SK-N-SH (cell line): ENCODE measurements at regions not wholly inside any gene's neighbourhood (a gene's known extent, or its start where the extent isn't known, plus 50 kb on each side); places are given as distances from the start of the nearest gene placed in this dataset.

Experiments
- CTCF ChIA-PET: fragments of 300-600, 350-600 bp; formaldehyde crosslinking; extraction: SDS; loops from one replicate; lab custom pipeline; 2021; lab: Yijun Ruan, JAX
- POLR2A ChIA-PET: fragments of 350-600 bp; sonication (Branson Sonifier 250); formaldehyde crosslinking; extraction: SDS; loops from one replicate; lab custom pipeline; 2020; ENCODE audit warnings: antibody characterized with exemption, inconsistent platforms; lab: Yijun Ruan, JAX
- DNase-seq: peaks from one replicate; pipeline ENCODE4 v3.0.0; 2012
- H2AFZ ChIP-seq: fragments of 200-600 bp; sonication (generic); 2 replicates; pipeline ENCODE4 v1.8.1; 2016; ENCODE audit warnings: antibody characterized with exemption, mild to moderate bottlenecking, low read depth
- H3F3A ChIP-seq: fragments of 200-600 bp; sonication (generic); replicated peaks from 2 replicates; pipeline ENCODE3; 2016; ENCODE audit warnings: antibody characterized with exemption, mild to moderate bottlenecking; ENCODE audit not compliant: insufficient read depth
- H3K27ac ChIP-seq, 2 experiments: fragments of 200-500 bp in 1 of 2; fragments of 200-600 bp in 1 of 2; sonication (Bioruptor generic) in 1 of 2; sonication (generic), shearing (Covaris generic) in 1 of 2; 2 replicates each; pipeline versions ENCODE4 v1.5.1 to v1.6.1; 2014 to 2016; ENCODE audit warnings: low read depth in 2 of 2, inconsistent platforms in 1 of 2, low read length in 1 of 2, mild to moderate bottlenecking in 1 of 2, mixed read lengths in 1 of 2
- H3K27me3 ChIP-seq: fragments of 200-600 bp; sonication (generic), shearing (Covaris generic); 2 replicates; pipeline ENCODE4 v1.6.1; 2016; ENCODE audit warnings: mixed run types; ENCODE audit not compliant: insufficient read depth
- H3K36me3 ChIP-seq, 2 experiments: fragments of 200-500 bp in 1 of 2; fragments of 200-600 bp in 1 of 2; sonication (Bioruptor generic) in 1 of 2; sonication (generic) in 1 of 2; replicated peaks in 1 of 2; 2 replicates each; pipeline versions ENCODE3 to v1.5.1; 2014 to 2016; ENCODE audit warnings: low read length in 1 of 2, mild to moderate bottlenecking in 1 of 2; ENCODE audit not compliant: insufficient read depth in 2 of 2, control insufficient read depth in 1 of 2
- H3K4me1 ChIP-seq, 2 experiments: fragments of 200-500 bp in 1 of 2; fragments of 200-600 bp in 1 of 2; sonication (Bioruptor generic) in 1 of 2; sonication (generic), shearing (Covaris generic) in 1 of 2; 2 replicates each; pipeline versions ENCODE4 v1.5.1 to v1.6.1; 2014 to 2016; ENCODE audit warnings: low read depth in 1 of 2, low read length in 1 of 2, mixed run types in 1 of 2; ENCODE audit not compliant: insufficient read depth in 2 of 2, control insufficient read depth in 1 of 2
- H3K4me2 ChIP-seq: fragments of 200-600 bp; sonication (generic), shearing (Covaris generic); 2 replicates; pipeline ENCODE4 v1.6.1; 2017; ENCODE audit warnings: mixed run types
- H3K4me3 ChIP-seq, 2 experiments: fragments of 200-500 bp in 1 of 2; fragments of 200-600 bp in 1 of 2; sonication (Bioruptor generic) in 1 of 2; sonication (generic), shearing (Covaris generic) in 1 of 2; 2 replicates each; pipeline versions ENCODE4 v1.5.1 to v1.8.1; 2014 to 2016; ENCODE audit warnings: low read depth in 2 of 2, inconsistent platforms in 1 of 2, low read length in 1 of 2, mild to moderate bottlenecking in 1 of 2, mixed read lengths in 1 of 2, moderate library complexity in 1 of 2
- H3K79me2 ChIP-seq: fragments of 200-600 bp; sonication (generic); 2 replicates; pipeline ENCODE4 v1.8.1; 2017; ENCODE audit warnings: mild to moderate bottlenecking; ENCODE audit not compliant: insufficient read depth
- H3K9ac ChIP-seq: fragments of 200-600 bp; sonication (generic); 2 replicates; pipeline ENCODE4 v1.6.1; 2017; ENCODE audit warnings: mixed run types
- H3K9me2 ChIP-seq: fragments of 200-600 bp; sonication (generic); 2 replicates; pipeline ENCODE4 v1.6.1; 2017; ENCODE audit warnings: mixed run types
- H3K9me3 ChIP-seq: fragments of 200-600 bp; sonication (generic); 2 replicates; pipeline ENCODE4 v1.6.1; 2017; ENCODE audit warnings: mixed run types, mild to moderate bottlenecking, moderate library complexity
- H4K20me1 ChIP-seq: fragments of 200-600 bp; sonication (generic); 2 replicates; pipeline ENCODE4 v1.6.1; 2017; ENCODE audit warnings: mild to moderate bottlenecking, mixed run types; ENCODE audit not compliant: insufficient read depth
- CTCF ChIP-seq: fragments of 200-600 bp; sonication (generic); IDR thresholded peaks from 2 replicates; pipeline ENCODE4 v1.6.1; 2017; ENCODE audit warnings: antibody characterized with exemption, mild to moderate bottlenecking, moderate library complexity
- ELF1 ChIP-seq: IDR thresholded peaks from 2 replicates; pipeline ENCODE4 v1.4.0; 2012
- EP300 ChIP-seq, 2 experiments: IDR thresholded peaks; 2 replicates each; pipeline versions ENCODE4 v1.4.0 to v1.6.1; 2012; ENCODE audit warnings: borderline replicate concordance in 1 of 2, low read depth in 1 of 2, low read length in 1 of 2
- EZH2phosphoT487 ChIP-seq: fragments of 200-600 bp; sonication (generic); IDR thresholded peaks from 2 replicates; pipeline ENCODE4 v1.6.1; 2017; ENCODE audit warnings: low read depth, mixed run types, mild to moderate bottlenecking, antibody characterized with exemption, moderate library complexity, borderline replicate concordance
- FOSL2 ChIP-seq: IDR thresholded peaks from 2 replicates; pipeline ENCODE4 v1.4.0; 2012; ENCODE audit warnings: low read depth, mild to moderate bottlenecking, moderate library complexity, borderline replicate concordance
- FOXM1 ChIP-seq: IDR thresholded peaks from 2 replicates; pipeline ENCODE4 v1.4.0; 2012; ENCODE audit warnings: low read depth, mild to moderate bottlenecking
- GATA2 ChIP-seq: sonication (generic); formaldehyde crosslinking; IDR thresholded peaks from 2 replicates; pipeline ENCODE4 v1.5.0; 2020; ENCODE audit warnings: mild to moderate bottlenecking, missing genetic modification reagents
- JUND ChIP-seq: IDR thresholded peaks from 2 replicates; pipeline ENCODE4 v1.4.0; 2012
- NRF1 ChIP-seq: IDR thresholded peaks from 2 replicates; pipeline ENCODE4 v1.6.1; 2012; ENCODE audit warnings: low read depth, mild to moderate bottlenecking, low read length
- REST ChIP-seq: IDR thresholded peaks from 2 replicates; pipeline ENCODE4 v1.6.1; 2012; ENCODE audit warnings: mild to moderate bottlenecking, low read depth, low read length, moderate library complexity
- RFX5 ChIP-seq: IDR thresholded peaks from 2 replicates; pipeline ENCODE4 v1.6.1; 2012; ENCODE audit warnings: mild to moderate bottlenecking, improper control_type of control experiment, low read length
- SMC3 ChIP-seq: IDR thresholded peaks from 2 replicates; pipeline ENCODE4 v1.6.1; 2012; ENCODE audit warnings: low read depth, low read length, improper control_type of control experiment
- TCF12 ChIP-seq: IDR thresholded peaks from 2 replicates; pipeline ENCODE4 v1.4.0; 2012
- USF1 ChIP-seq: IDR thresholded peaks from 2 replicates; pipeline ENCODE4 v1.4.0; 2012; ENCODE audit warnings: low read depth, borderline replicate concordance
- YY1 ChIP-seq: IDR thresholded peaks from 2 replicates; pipeline ENCODE4 v1.4.0; 2012; ENCODE audit warnings: low read depth, mild to moderate bottlenecking
- WGBS: methylation state at CpG from one replicate; pipeline ENCODE4 v1.1.6; 2017; ENCODE audit warnings: low lambda C conversion rate; 5-methylcytosine and 5-hydroxymethylcytosine counted together

- Histone ChIP-seq H3K27me3 (no peaks in the 10 kb centered on the region; the same call in 1 of the 2 replicates), H3K9ac (no peak overlapping the region)
- 8% methylated on average over 5 of the region's 5 CpGs for WGBS
- TF ChIP-seq JUND (no peak), TCF12 (no peak), YY1 (no peak), EZH2phosphoT487 (no peak), CTCF (no peak), EP300 (IDR thresholded peaks at IDR 0.05; ENCODE audit: borderline replicate concordance in 1 of 2, low read depth in 1 of 2, low read length in 1 of 2) (no peak), GATA2 (CRISPR knock-in tag) (no peak), USF1 (no peak), RFX5 (no peak), NRF1 (no peak), FOXM1 (no peak), ELF1 (no peak), FOSL2 (no peak), SMC3 (no peak), REST (no peak)
- TF ChIP-seq, all 33 proteins: peak for 0
- H3K9me3 ChIP-seq: no peaks in the 10 kb centered on the region
- no peaks in the 10 kb centered on the region for H3K36me3 ChIP-seq
- DNase-seq: no peak
- H3K27ac ChIP-seq: no peak overlapping the region
- H3K79me2 ChIP-seq: no peaks in the 10 kb centered on the region
- no peak overlapping the region for H3K4me3 ChIP-seq
- H3K9me2 ChIP-seq: no peaks in the 10 kb centered on the region
- ChIA-PET POLR2A (no interaction called here), CTCF (no interaction called here)
- no peaks in the 10 kb centered on the region for H3F3A ChIP-seq
- H2AFZ ChIP-seq: no peak overlapping the region
- H3K4me2 ChIP-seq: no peak overlapping the region
- no peaks in the 10 kb centered on the region for H4K20me1 ChIP-seq
- no peaks in the 10 kb centered on the region for H3K4me1 ChIP-seq
Measured at GRCh38 chr1:181259026-181259745, 170.7 kb downstream of the IER5 start.
